Stimulated activated CD4-positive, alpha-beta T cell treated with anti-CD3 and anti-CD28 coated beads, Interleukin-2, amount 100 ng/mL, for 48 hours (primary cell): ENCODE measurements at regions not wholly inside any gene's neighbourhood (a gene's known extent, or its start where the extent isn't known, plus 50 kb on each side); places are given as distances from the start of the nearest gene placed in this dataset.
"Not testable (repeated sequence)": the region's sequence is repeated elsewhere in the genome, so short reads cannot be mapped to it uniquely, and the experiment has no call there.

ENCODE experiments used
- DNase-seq, 2 donors: peaks; one replicate each; pipeline ENCODE4 v3.0.0-alpha.2; 2020

GRCh38 chr2:3115301-3116042 is 262.1 kb downstream of the EIPR1 start:
- no peak for DNase-seq

GRCh38 chr2:3114406-3115185 is 263.0 kb downstream of the EIPR1 start:
- no peak for DNase-seq

GRCh38 chr2:3113769-3114168 is 263.8 kb downstream of the EIPR1 start:
- no peak for DNase-seq

GRCh38 chr2:3113122-3113521 is 264.5 kb downstream of the EIPR1 start:
- no peak for DNase-seq

- no peak for DNase-seq
Observed at GRCh38 chr2:3112553-3112952, 265.1 kb downstream of the EIPR1 start.

GRCh38 chr2:3112131-3112530 is 265.5 kb downstream of the EIPR1 start:
- no peak for DNase-seq

GRCh38 chr2:3110994-3111666 is 266.5 kb downstream of the EIPR1 start:
- DNase-seq = no peak

- no peak for DNase-seq
Observed at GRCh38 chr2:3110555-3110954, 267.1 kb downstream of the EIPR1 start.

- no peak for DNase-seq
Observed at GRCh38 chr2:3108710-3109702, 268.6 kb downstream of the EIPR1 start.

- DNase-seq = no peak
Observed at GRCh38 chr2:3108105-3108504, 269.5 kb downstream of the EIPR1 start.

- DNase-seq = no peak
Observed at GRCh38 chr2:3107567-3107966, 270.1 kb downstream of the EIPR1 start.

GRCh38 chr2:3105814-3106569 is 271.6 kb downstream of the EIPR1 start:
- no peak for DNase-seq

GRCh38 chr2:3104958-3105813 is 272.4 kb downstream of the EIPR1 start:
- not testable (repeated sequence) for DNase-seq

- DNase-seq = no peak
Observed at GRCh38 chr2:3104261-3104660, 273.4 kb downstream of the EIPR1 start.

- no peak for DNase-seq
Observed at GRCh38 chr2:3102922-3103569, 274.6 kb downstream of the EIPR1 start.

- DNase-seq = no peak
Observed at GRCh38 chr2:3102081-3102921, 275.3 kb downstream of the EIPR1 start.

GRCh38 chr2:3101016-3101942 is 276.3 kb downstream of the EIPR1 start:
- DNase-seq = no peak

GRCh38 chr2:3100386-3100785 is 277.2 kb downstream of the EIPR1 start:
- no peak for DNase-seq
